Peyer's patch (tissue), 4 donors: ENCODE measurements at regions not wholly inside any gene's neighbourhood (a gene's known extent, or its start where the extent isn't known, plus 50 kb on each side); places are given as distances from the start of the nearest gene placed in this dataset.

Experiments used
- CTCF ChIP-seq, 6 experiments: fragments of 450-650 bp in 4 of 6; fragments of 200-600 bp in 2 of 6; sonication (generic) in 1 of 6; IDR thresholded peaks; one replicate each; pipeline ENCODE4 v1.5.1; 2017 to 2019; ENCODE audit warnings: antibody characterized with exemption in 6 of 6, mild to moderate bottlenecking in 3 of 6, moderate library complexity in 1 of 6
- POLR2A ChIP-seq, 2 donors: fragments of 450-650 bp; IDR thresholded peaks; one replicate each; pipeline ENCODE4 v1.5.1; 2017; ENCODE audit warnings: antibody characterized with exemption in 2 of 2, mild to moderate bottlenecking in 2 of 2, moderate library complexity in 2 of 2

- TF ChIP-seq CTCF (IDR thresholded peaks at IDR 0.05) (no peak), POLR2A (IDR thresholded peaks at IDR 0.05) (no peak)
These were observed 189.7 kb downstream of the ADCYAP1 start for GRCh38 chr18:1094409-1094808.
